NCI-H1436 treated with DMSO at 0.1 percent for 48 hours (cell line): ENCODE measurements at regions not wholly inside any gene's neighbourhood (a gene's known extent, or its start where the extent isn't known, plus 50 kb on each side); places are given as distances from the start of the nearest gene placed in this dataset.

Experiments
- DNase-seq: peaks from one replicate; lab custom pipeline; 2025; lab: John Stamatoyannopoulos, UW

GRCh38 chr20:39698752-39699151 is 736.6 kb downstream of the DHX35 start:
- no peak for DNase-seq

DNA sequence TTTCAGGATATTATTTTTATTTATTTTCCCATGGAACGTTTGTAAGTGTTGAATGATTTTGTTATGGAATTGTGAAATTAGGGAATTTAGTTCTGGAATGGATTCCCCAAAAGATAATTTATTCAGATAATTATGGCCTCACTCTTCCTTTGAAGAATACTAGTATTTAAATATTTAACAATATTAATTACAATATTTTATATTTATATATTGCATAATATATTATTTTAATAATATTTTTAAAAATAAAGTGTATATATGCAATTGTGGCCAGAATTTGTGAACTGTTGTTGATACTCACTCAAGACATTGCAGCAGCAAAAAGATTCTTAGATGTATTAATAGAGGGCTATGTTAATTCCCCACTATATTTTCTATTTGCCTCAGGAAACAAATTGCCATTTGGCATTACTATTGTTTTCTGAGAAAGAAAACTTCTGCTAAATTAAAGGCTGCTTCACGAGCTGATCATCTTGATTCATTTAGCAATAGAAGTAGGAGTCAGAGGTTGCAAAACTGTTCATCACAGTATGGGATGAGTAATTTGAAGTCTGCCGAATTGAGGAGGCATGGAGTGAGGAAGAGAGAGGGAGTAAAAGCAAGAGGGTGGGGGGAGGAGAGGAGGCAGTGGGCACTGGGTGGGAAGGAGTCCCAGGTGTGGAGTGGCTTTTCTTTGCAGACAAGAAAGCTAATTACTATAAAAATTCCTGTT is 729.2 kb downstream of the DHX35 start:
- no peak for DNase-seq

GRCh38 chr20:39676857-39677391 is 714.8 kb downstream of the DHX35 start:
- DNase-seq, result no peak

- DNase-seq, result no peak
Observed at GRCh38 chr20:39676241-39676640, 714.1 kb downstream of the DHX35 start.

DNA sequence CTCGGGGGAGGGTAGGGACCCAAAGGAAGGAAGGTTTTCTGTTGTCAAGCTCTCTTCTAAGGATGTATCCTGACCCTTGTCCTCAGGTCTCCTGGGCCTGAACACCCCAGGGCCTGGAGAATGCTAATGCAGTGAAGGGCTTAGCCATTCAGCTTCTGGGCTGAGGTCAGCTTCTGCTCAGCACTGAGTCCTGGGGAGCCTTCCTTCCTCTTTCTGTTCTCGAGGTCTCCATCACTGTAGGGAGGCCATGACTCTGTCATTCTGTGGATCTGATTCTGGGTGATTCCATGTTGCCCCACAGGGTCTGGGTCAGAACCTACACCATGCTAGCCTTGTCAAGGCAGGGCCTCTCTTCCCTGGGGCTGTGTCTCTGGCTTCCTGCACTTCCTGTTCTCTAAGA is 712.7 kb downstream of the DHX35 start:
- no peak for DNase-seq

DNA sequence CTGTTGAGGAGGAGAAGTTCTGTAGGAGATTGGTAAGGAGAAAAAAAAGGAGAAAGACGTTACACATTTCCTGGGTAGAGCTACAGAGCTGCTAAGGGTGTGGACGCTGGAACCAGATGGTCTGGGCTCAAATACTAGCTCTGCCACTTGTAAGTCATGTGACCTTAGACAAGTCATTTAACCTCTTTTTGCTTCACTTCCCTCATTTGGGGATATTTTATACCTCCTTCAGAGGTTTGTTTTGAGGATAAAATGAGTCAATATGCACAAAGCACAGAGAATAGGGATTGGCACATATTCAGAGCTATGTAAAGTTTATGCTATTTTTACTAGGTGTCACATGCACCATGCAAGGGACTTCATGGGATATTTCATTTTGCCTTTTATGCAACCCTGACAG is 708.8 kb downstream of the DHX35 start:
- no peak for DNase-seq

GRCh38 chr20:39669659-39670058 is 707.5 kb downstream of the DHX35 start:
- DNase-seq, result no peak

DNA sequence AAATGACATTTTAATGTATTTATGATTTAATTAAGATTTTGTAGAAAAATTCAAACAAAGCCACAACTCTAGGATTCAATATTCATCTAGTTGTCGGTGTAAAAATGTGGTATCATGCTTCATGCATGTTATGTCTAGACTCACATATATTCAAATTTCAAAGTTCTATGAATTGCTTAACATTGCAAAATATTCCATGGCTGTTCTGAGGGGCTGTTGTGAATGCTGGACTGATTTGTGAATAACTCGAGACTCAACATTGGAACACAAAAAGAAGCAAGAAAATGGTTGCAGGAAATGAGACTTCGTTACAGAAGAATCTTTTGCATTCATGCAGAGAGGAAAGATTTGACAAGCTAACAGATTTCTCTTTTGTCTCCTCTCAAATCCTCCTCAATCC is 705.9 kb downstream of the DHX35 start:
- no peak for DNase-seq

DNA sequence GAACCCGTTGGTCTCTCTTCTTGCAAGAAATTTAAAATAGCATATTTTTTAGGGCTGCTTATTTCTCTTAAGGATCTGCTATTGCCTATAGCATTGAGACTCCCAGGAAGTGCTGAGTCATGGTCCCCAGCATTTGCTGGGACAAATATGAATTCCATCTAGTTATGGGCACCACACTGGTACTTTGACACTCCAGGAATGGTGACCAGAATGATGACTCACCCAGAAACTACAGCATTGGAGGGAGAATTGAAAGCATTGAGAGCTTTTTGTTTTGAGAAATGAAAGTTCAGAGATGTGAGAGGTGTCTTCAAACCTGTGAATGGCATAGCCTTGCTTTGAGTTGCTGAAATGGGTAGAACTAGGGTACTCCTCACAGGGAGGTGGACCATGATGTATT is 699.7 kb downstream of the DHX35 start:
- no peak for DNase-seq

DNA sequence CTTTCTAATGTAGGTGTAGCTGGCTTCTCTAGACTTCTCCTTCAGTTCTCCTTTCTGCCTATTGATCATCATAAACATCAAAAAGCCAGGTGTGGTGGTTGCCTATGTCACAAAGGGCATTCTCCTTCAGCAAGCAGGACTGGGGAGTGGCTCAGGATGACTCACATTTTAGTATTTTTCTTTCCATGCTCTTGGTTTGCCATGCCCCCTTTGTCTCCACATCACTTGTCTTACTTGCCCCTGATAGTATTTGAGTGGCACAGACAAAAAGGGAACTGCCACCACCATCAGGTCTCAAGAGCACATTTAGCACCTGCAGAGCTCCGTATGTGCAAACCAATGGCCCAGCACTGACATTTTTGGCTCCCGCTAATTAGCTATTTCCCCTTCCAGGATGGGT is 698.8 kb downstream of the DHX35 start:
- DNase-seq, result no peak

DNA sequence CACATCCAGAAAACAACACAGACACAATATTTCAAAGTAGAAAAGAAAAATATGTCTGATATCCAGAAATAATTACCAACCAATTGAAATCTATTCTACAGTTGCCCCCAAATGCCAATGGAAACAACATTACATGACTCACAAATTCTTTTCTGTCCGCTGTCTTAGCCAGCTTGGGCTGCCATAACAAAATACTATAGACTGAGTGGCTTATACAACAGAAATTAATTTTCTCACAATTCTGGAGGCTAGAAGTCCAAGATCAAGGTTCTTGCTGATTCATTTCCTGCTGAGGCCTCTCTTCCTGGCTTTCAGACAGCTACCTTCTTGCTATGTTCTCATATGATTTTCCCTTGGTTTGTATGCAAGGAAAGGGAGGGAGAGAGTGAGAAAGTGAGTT is 698.1 kb downstream of the DHX35 start:
- DNase-seq, result no peak

- no peak for DNase-seq
Observed at GRCh38 chr20:39658662-39659409, 696.7 kb downstream of the DHX35 start.

DNA sequence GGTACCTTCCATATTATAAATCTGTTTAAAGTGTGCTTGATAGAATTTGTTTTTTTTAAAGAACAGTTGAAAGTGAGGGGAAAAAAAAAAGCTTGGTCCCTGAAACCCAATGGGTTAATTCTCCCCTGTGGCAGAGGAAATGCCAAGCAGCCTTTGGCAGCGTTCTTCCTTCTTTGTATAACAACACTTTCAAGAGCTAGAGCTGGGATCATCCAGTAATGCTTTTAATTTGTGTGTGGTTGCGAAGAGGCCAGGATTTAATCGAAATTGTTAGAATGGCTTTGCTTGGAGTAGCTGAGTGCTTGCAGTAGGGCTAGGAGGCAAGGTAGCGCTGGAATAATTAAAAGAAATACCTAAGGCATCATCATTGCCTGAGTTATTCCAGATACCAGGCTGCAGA is 692.0 kb downstream of the DHX35 start:
- DNase-seq, result no peak

GRCh38 chr20:39651645-39652325 is 689.6 kb downstream of the DHX35 start:
- no peak for DNase-seq

DNA sequence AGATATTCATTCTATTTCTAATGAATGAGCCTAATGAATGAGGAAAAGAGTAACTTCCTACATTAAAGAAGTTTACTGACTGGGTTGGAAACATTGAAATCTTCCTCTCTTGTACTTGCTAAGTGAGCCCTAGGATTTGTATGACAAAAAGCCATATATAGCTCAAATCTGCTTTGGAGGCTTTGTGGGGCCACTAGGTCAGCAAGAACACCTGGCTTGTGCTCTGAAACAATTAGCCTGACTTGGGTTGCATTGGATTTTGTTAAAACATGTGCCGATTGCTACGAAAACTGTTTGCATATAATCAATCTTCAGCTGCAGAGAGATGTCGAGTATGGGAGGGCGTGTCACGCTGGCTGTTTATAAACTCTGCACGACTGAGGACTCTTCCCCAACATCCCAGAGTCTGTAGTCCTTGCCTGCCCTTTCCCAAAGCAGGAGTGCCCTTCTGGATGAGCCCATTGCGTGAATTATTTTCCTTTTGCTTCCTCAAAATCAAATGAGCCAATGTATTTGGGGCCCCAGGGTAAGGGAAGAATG is 684.8 kb downstream of the DHX35 start:
- no peak for DNase-seq

GRCh38 chr20:39645131-39645530 is 683.0 kb downstream of the DHX35 start:
- no peak for DNase-seq

- no peak for DNase-seq
Observed at GRCh38 chr20:39643292-39643691, 681.1 kb downstream of the DHX35 start.

GRCh38 chr20:39641423-39641822 is 679.3 kb downstream of the DHX35 start:
- DNase-seq, result no peak

DNA sequence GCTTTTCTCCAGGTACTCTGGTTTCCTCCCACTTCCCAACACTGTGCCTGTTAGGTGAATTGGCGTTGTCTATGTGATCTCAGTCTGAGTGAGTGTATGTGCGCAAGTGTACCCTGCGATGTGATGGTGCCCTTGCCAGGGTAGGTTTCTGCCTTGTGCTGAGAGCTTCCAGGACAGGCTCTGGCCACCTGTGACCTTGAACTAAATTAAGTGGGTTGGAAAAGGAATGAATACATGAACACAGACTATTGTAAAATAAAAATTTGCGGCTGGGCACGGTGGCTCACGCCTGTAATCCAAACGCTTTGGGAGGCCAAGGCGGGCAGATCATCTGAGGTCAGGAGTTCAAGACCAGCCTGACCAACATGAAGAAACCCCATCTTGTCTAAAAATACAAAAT is 678.0 kb downstream of the DHX35 start:
- DNase-seq, result no peak

- DNase-seq, result no peak
Observed at GRCh38 chr20:39638731-39639130, 676.6 kb downstream of the DHX35 start.

DNA sequence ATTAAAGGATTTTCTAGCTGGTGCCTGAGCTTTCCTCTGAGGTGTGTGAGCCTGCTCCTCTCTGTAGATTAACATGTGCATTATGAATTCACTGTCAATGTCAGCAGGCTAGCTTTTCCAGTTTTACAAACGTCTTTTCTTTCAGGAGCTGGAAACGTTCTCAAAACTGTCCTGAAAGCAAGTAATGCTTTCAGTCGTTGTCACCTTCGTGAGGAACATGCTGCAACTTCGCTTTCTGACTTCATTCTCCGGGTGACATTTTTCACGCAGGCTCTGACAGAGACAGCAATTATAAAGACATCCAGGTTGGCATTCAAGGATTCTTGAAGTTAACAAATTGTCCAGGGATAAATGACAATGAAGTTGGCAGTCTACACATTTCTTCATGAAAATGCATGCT is 671.5 kb downstream of the DHX35 start:
- DNase-seq, result no peak

- no peak for DNase-seq
Observed at GRCh38 chr20:39632757-39633156, 670.6 kb downstream of the DHX35 start.

DNA sequence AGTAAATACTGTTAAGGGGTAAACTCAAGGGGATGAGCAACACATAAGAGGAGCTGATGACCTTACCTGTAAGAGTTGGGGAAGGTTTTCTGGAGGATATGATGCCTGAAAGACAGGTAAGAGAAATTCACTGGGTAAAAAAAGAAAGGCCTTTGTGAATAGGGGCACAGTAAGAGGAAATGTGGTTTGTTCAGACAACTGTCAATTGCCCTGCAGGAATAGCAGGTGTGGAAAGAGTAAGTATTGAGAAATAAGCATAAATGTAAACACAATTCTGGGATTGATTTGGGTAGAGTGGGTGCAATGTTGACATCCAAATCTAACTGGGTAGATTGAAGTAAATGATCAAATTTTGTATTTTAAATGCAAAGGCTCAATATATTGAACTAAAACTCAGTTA is 670.0 kb downstream of the DHX35 start:
- no peak for DNase-seq
